Endothelial cell of umbilical vein (primary cell): ENCODE measurements at regions not wholly inside any gene's neighbourhood (a gene's known extent, or its start where the extent isn't known, plus 50 kb on each side); places are given as distances from the start of the nearest gene placed in this dataset.
A peak's percentile ranks its signal among the peaks of the same experiment; 100 is the strongest.

ENCODE experiments used
- BruUV-seq: library from RNA; stranded (reverse); fragments of 400-500 nt; replicated peaks from 2 replicates; lab custom pipeline; 2021; lab: Mats Ljungman, UMichigan
- CTCF ChIA-PET: fragments of 300-600, 350-600 bp; sonication (Branson Sonifier 250); formaldehyde crosslinking; loops from one replicate; lab custom pipeline; 2021; ENCODE audit warnings: antibody characterized with exemption, inconsistent platforms; lab: Charles Lee
- POLR2A ChIA-PET: fragments of 300-600, 350-600 bp; sonication (Branson Sonifier 250); formaldehyde crosslinking; loops from one replicate; lab custom pipeline; 2021; ENCODE audit warnings: antibody characterized with exemption, inconsistent platforms; lab: Charles Lee
- DNase-seq: peaks from one replicate; pipeline ENCODE4 v3.0.0-alpha.2; 2011; ENCODE audit warnings: low read depth, low spot score
- FAIRE-seq: peaks from 2 replicates; lab custom pipeline; 2011; peaks lifted over from hg19 to GRCh38; lab: Jason Lieb, UNC
- H2AFZ ChIP-seq: 2 replicates; pipeline ENCODE4 v1.6.0; 2012; ENCODE audit warnings: low read depth, low read length, control low read depth, inconsistent platforms
- H3K27ac ChIP-seq: 2 replicates; pipeline ENCODE4 v1.5.1; 2011; ENCODE audit warnings: low read depth, mild to moderate bottlenecking, control low read depth, low read length, moderate library complexity; ENCODE audit not compliant: insufficient read depth
- H3K27me3 ChIP-seq, 2 experiments: 2 replicates each; pipeline versions ENCODE4 v1.6.0 to v1.6.1; 2011; ENCODE audit warnings: low read length in 2 of 2, mixed read lengths in 1 of 2; ENCODE audit not compliant: control insufficient read depth in 2 of 2, insufficient read depth in 2 of 2
- H3K36me3 ChIP-seq, 2 experiments: 2 replicates in 1 of 2; 3 replicates in 1 of 2; pipeline ENCODE4 v1.5.1; 2011; ENCODE audit warnings: low read length in 2 of 2, mild to moderate bottlenecking in 1 of 2, moderate library complexity in 1 of 2; ENCODE audit not compliant: control insufficient read depth in 2 of 2, insufficient read depth in 2 of 2; ENCODE audit errors: extremely low read depth in 1 of 2
- H3K4me1 ChIP-seq: 3 replicates; pipeline ENCODE4 v1.5.1; 2011; ENCODE audit warnings: mild to moderate bottlenecking, low read length; ENCODE audit not compliant: control insufficient read depth, insufficient read depth; ENCODE audit errors: extremely low read depth
- H3K4me2 ChIP-seq: 2 replicates; pipeline ENCODE4 v1.6.1; 2011; ENCODE audit warnings: low read length, control low read depth, mixed read lengths; ENCODE audit not compliant: insufficient read depth
- H3K4me3 ChIP-seq, 3 experiments: fragments of 200-600 bp in 1 of 3; sonication (generic), shearing (Covaris generic) in 1 of 3; replicated peaks in 1 of 3; 2 replicates each; pipeline ENCODE4 v1.5.1; 2011 to 2016; ENCODE audit warnings: control low read depth in 3 of 3, low read length in 3 of 3, mild to moderate bottlenecking in 2 of 3, inconsistent platforms in 1 of 3, low read depth in 1 of 3, moderate library complexity in 1 of 3; ENCODE audit not compliant: insufficient read depth in 1 of 3
- H3K79me2 ChIP-seq: 2 replicates; pipeline ENCODE4 v1.6.0; 2012; ENCODE audit warnings: low read length, inconsistent platforms; ENCODE audit not compliant: control insufficient read depth, insufficient read depth
- H3K9ac ChIP-seq: replicated peaks from 2 replicates; pipeline ENCODE3; 2011; ENCODE audit warnings: low read length, control low read depth; ENCODE audit not compliant: insufficient read depth; ENCODE audit errors: extremely low read depth
- H3K9me1 ChIP-seq: replicated peaks from 3 replicates; pipeline ENCODE4 v1.6.0; 2011; ENCODE audit warnings: mild to moderate bottlenecking, low read length; ENCODE audit not compliant: control insufficient read depth, insufficient read depth; ENCODE audit errors: extremely low read depth
- H3K9me3 ChIP-seq: replicated peaks from 2 replicates; pipeline ENCODE4 v1.5.1; 2012; ENCODE audit warnings: low read length, inconsistent platforms; ENCODE audit not compliant: control insufficient read depth, insufficient read depth
- H4K20me1 ChIP-seq: replicated peaks from 2 replicates; pipeline ENCODE3; 2011; ENCODE audit warnings: mild to moderate bottlenecking, low read length; ENCODE audit not compliant: control insufficient read depth, insufficient read depth; ENCODE audit errors: extremely low read depth
- EZH2 ChIP-seq: IDR thresholded peaks from 2 replicates; pipeline ENCODE4 v1.6.1; 2012; ENCODE audit warnings: borderline replicate concordance, low read depth, mild to moderate bottlenecking, moderate library complexity, low read length, inconsistent platforms; ENCODE audit not compliant: severe bottlenecking
- FOS ChIP-seq: IDR thresholded peaks from 2 replicates; pipeline ENCODE4 v1.6.1; 2011; ENCODE audit warnings: mild to moderate bottlenecking, low read length, moderate library complexity, borderline replicate concordance; ENCODE audit not compliant: insufficient read depth
- MYC ChIP-seq: IDR thresholded peaks from one replicate; pipeline ENCODE4 v1.6.1; 2011; ENCODE audit warnings: mild to moderate bottlenecking, low read depth, low read length
- POLR2A ChIP-seq: IDR thresholded peaks from 2 replicates; pipeline ENCODE4 v1.6.1; 2012; ENCODE audit warnings: low read depth, mild to moderate bottlenecking, control low read depth, low read length
- dilution Hi-C: fragments of 300-500 bp; cut with MboI; formaldehyde crosslinking; loops from one replicate; pipeline ENCODE4 v1.15.0; 2019; ENCODE audit warnings: low sequenced_read_pairs; ENCODE audit not compliant: extremely low pct_ligation_motif_present
- intact Hi-C: fragments of 100-400 bp; cut with micrococcal nuclease; formaldehyde crosslinking; loops from one replicate; pipeline ENCODE4 v1.10.0; 2022
- TF ChIP-seq, protein P1 (sequence below): IDR thresholded peaks from 2 replicates; pipeline ENCODE4 v1.6.1; 2011; ENCODE audit not compliant: insufficient read depth, insufficient read length

DNA sequence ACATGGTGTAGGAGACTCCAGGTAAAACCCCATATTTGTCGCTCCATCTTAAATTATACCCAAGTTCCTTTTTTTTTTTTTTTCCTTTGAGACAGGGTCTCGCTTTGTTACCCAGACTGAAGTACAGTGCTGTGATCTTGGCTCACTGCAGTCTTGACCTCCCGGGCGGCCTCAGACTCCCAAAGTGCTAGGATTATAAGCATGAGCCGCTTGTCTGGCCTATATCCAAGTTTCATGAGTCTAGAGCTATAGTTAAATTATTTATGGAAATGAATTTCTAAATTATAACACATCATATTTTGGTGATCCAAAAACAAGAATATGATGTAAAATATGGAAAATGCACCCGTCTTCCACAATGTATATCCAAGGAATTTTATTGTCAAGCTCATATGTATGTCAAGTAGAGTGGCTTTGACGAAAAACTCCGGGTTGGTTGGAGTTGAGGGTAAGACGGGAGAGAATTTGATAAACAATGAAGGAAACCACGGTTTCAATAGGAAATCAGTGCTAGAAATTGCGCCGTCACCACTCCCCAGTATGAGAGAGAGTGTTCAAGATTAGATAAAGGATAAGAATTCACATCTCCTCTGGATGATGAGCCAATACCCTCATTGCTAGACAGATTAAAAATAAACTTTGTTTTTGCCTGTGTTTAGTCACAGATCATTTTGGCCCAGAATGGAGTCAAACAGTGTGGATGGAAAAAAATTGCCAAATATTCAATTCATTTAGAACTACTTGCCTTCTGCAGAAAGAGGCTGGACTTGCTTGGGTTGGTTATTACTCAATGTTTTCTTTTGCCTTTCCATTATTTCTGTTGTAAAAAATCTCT lies 209.2 kb upstream of the NR2F2 start:
- CTCF ChIA-PET = no interaction called here
- POLR2A ChIA-PET = no interaction called here
- no peaks in the 10 kb centered on the region for H3K9me3 ChIP-seq
- H3K4me1 ChIP-seq = no peaks in the 10 kb centered on the region
- BruUV-seq = no TSS peak
- no peaks in the 10 kb centered on the region for H3K27me3 ChIP-seq
- TF ChIP-seq, protein P1, sequence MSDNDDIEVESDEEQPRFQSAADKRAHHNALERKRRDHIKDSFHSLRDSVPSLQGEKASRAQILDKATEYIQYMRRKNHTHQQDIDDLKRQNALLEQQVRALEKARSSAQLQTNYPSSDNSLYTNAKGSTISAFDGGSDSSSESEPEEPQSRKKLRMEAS = no peak
- TF ChIP-seq POLR2A (no peak), EZH2 (no peak), MYC (no peak)
- H3K79me2 ChIP-seq = no peaks in the 10 kb centered on the region
- H3K4me3 ChIP-seq = no peak overlapping the region
- intact Hi-C loops = no loop called here
- no peaks in the 10 kb centered on the region for H3K9me1 ChIP-seq
- no peak overlapping the region for H3K4me2 ChIP-seq
- H4K20me1 ChIP-seq = no peaks in the 10 kb centered on the region
- no peak overlapping the region for H3K27ac ChIP-seq
- DNase-seq (no peak), FAIRE-seq (no peak)
- no peaks in the 10 kb centered on the region for H3K36me3 ChIP-seq
- H3K9ac ChIP-seq = no peak overlapping the region
- H2AFZ ChIP-seq = no peak overlapping the region
- dilution Hi-C loops = no loop called here

DNA sequence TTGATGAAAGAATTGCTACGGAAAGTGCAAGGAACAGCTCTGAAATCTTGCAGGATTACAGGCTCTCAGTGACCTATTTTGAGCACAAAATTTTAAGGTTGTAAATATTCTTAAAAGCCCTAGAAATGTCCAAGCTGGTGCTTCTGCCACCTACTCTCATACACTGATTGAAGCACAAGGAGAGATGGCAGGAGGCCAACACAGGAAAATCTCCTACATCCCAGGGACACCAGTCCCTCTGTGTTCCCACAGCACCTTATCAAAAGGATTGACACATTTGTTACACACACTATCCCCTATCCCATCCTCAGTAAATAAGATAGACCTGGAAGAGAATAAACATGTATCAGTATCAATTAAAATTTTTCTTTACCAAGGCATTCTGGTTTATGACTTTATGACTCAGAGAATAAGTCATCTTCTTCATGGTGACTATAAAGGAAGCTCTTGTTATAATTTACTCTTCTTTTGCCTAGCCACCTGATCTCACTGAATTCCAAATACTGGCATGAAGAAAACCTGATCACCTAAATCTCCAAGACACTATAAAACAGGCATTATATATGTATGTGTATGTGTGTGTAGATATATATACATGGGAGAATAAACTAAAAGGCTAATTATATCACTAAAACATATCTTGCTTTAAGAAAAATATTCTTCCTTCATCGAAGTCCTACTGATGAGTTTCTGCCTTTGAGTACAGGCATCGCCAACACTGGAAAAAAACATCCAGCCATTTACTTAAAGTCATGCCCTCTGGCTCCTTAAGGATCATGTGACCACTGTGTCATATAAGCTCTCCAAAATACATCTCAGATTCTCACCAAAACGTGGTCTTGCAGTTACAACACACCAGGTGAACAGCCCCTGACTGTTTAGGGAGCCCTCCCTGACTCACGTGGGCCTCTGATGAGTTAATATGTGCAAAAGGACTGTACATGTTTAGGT lies 208.1 kb upstream of the NR2F2 start:
- no TSS peak for BruUV-seq
- H3K4me2 ChIP-seq = no peak overlapping the region
- dilution Hi-C loops = no loop called here

More for the DNA sequence above, 208.1 kb upstream of the NR2F2 start:
- Histone ChIP-seq H3K4me3 (no peak overlapping the region), H3K9me1 (no peaks in the 10 kb centered on the region), H3K9me3 (no peaks in the 10 kb centered on the region), H3K27me3 (no peaks in the 10 kb centered on the region), H3K9ac (no peak overlapping the region), H3K79me2 (no peaks in the 10 kb centered on the region), H3K4me1 (no peaks in the 10 kb centered on the region), H3K36me3 (no peaks in the 10 kb centered on the region), H3K27ac (no peak overlapping the region), H4K20me1 (no peaks in the 10 kb centered on the region), H2AFZ (no peak overlapping the region)
- peak; percentile 14 for DNase-seq
- CTCF ChIA-PET = interaction anchor here (1.0 kb wide), 1 partner anchor 15 kb away, joined by 3 read pairs; no protein-coding TSS in a partner anchor
- intact Hi-C loops = no loop called here
- peak; percentile 61 for TF ChIP-seq FOS
- TF ChIP-seq, protein P1 = no peak
- POLR2A ChIA-PET = no interaction called here
- FAIRE-seq = no peak
